Adrenal gland (tissue), 5 donors: ENCODE measurements at regions not wholly inside any gene's neighbourhood (a gene's known extent, or its start where the extent isn't known, plus 50 kb on each side); places are given as distances from the start of the nearest gene placed in this dataset.

ENCODE experiments used
- CTCF ChIP-seq, 6 experiments: fragments of 450-650 bp in 4 of 6; fragments of 200-600 bp in 2 of 6; sonication (generic) in 1 of 6; IDR thresholded peaks; 1 replicate in 5 of 6; 2 replicates in 1 of 6; pipeline versions ENCODE4 v1.5.1 to v1.8.0; 2016 to 2021; ENCODE audit warnings: antibody characterized with exemption in 6 of 6, mild to moderate bottlenecking in 2 of 6, moderate library complexity in 1 of 6
- POLR2A ChIP-seq, 2 donors: fragments of 450-650 bp; IDR thresholded peaks; one replicate each; pipeline ENCODE4 v1.6.1; 2017; ENCODE audit warnings: antibody characterized with exemption in 2 of 2, mild to moderate bottlenecking in 2 of 2, moderate library complexity in 1 of 2
- donor health status: DM: no; HTN: no; CAD: no.

DNA sequence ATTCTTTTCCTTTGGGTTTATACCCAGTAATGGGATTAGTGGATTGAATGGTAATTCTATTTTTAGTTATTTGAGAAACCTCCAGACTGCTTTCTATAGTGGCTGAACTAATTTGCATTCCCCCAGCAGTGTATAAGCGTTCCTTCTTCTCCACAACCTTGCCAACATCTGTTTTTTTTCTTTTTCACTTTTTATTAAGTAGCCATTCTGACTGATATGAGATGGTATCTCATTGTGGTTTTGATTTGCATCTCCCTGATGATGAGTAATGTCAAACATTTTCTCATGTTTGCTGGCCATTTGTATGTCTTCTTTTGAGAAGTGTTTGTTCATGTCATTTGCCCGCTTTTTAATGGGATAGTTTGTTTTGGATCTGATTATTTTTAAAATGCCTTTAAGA is 64.1 kb upstream of the MEIS1 start:
- TF ChIP-seq CTCF (IDR thresholded peaks at IDR 0.05), result no peak
- no peak for TF ChIP-seq POLR2A (IDR thresholded peaks at IDR 0.05)
